ENCODE measurements at regions not wholly inside any gene's neighbourhood (a gene's known extent, or its start where the extent isn't known, plus 50 kb on each side); places are given as distances from the start of the nearest gene placed in this dataset.
A peak's percentile ranks its signal among the peaks of the same experiment; 100 is the strongest.

DNA sequence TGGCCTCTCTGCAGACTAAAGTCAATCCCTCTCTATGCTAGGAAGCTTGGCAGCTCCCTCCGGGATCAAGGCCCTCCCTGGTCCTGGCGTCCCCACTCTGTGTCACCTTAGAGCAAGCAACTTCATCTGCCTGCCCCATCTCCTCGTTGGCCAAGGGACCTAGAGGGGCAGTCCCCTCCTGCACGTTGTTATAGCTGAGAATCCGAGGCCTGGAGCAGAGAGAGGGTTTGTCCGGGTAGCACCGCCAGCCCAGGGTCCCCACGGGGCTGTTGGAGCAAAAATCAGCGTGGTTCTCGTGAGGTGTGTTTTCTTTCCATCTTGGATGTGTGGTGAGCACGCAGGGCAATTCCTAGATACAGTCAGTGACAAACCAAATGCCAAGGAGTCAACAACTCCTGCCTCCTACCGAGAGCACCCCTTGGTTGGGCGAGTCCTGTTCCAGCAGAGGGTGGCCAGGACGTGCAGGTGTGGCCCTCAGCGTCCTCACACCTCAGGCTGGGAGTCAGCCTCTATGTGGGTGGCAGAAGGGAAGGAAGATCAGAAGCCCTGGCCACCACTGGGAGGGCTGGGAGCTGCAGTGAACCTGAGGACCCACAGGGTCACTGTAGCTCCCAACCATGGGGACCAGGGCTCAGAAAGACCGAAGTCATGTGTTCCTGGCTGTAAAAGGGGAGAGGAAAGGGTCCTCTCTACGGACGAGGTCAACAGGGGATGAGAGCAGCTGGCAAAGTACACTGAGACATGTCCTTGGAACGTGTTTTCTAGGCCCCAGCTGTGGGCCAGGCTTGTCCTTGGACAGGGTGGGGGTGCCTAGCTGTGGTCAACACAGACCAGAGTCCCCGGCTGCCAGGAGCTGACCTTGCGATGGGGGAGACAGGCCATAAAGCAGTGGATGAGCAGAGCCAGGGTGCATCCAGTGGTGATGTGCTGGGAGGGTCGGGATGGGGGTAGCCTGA is 85.6 kb upstream of the CIBAR2 start (continued):
- TF ChIP-seq KLF6 (CRISPR knock-in tag; IDR thresholded peaks at IDR 0.05) (peak; percentile 62; the same call in 1 of the 2 replicates), SKI (IDR thresholded peaks at IDR 0.05; ENCODE audit: partially characterized antibody) (peak; percentile 82), ZNF569 (CRISPR knock-in tag; IDR thresholded peaks at IDR 0.05; ENCODE audit: borderline replicate concordance) (no peak), IRX3 (CRISPR knock-in tag; IDR thresholded peaks at IDR 0.05; ENCODE audit: borderline replicate concordance, low read depth) (0 out of 2 replicates have a peak, but pooled peaks have one; percentile 34), KAT8 (CRISPR knock-in tag; IDR thresholded peaks at IDR 0.05) (peak; percentile 86), ZNF331 (CRISPR knock-in tag; IDR thresholded peaks at IDR 0.05) (peak; percentile 95), MED1 (CRISPR knock-in tag; IDR thresholded peaks at IDR 0.05) (peak; percentile 98), ZNF616 (CRISPR knock-in tag; IDR thresholded peaks at IDR 0.05; ENCODE audit: low read depth) (0 out of 2 replicates have a peak, but pooled peaks have one; percentile 63), ZMAT3 (CRISPR knock-in tag; conservative IDR thresholded peaks at IDR 0.05) (peak; percentile 90; the same call in 1 of the 2 replicates), KLF9 (CRISPR knock-in tag; IDR thresholded peaks at IDR 0.05; ENCODE audit: low read depth) (no peak), ETS1 (CRISPR knock-in tag; IDR thresholded peaks at IDR 0.05) (0 out of 2 replicates have a peak, but pooled peaks have one; percentile 68), ZNF230 (CRISPR knock-in tag; IDR thresholded peaks at IDR 0.05) (peak; percentile 95; the same call in 1 of the 2 replicates), TBP (CRISPR knock-in tag; IDR thresholded peaks at IDR 0.05) (no peak), ZNF138 (CRISPR knock-in tag; IDR thresholded peaks at IDR 0.05; ENCODE audit: low read depth) (peak; percentile 62; the same call in 1 of the 2 replicates), ZNF44 (CRISPR knock-in tag; IDR thresholded peaks at IDR 0.05) (peak; percentile 41; the same call in 1 of the 2 replicates), ZNF567 (CRISPR knock-in tag; IDR thresholded peaks at IDR 0.05; ENCODE audit: borderline replicate concordance) (peak; percentile 78), REPIN1 (CRISPR knock-in tag; IDR thresholded peaks at IDR 0.05; ENCODE audit: borderline replicate concordance, low read depth) (peak; percentile 95), ZFP36L2 (CRISPR knock-in tag; IDR thresholded peaks at IDR 0.05) (no peak), ZNF562 (CRISPR knock-in tag; IDR thresholded peaks at IDR 0.05; ENCODE audit: borderline replicate concordance) (no peak), ZNF782 (CRISPR knock-in tag; IDR thresholded peaks at IDR 0.05; ENCODE audit: borderline replicate concordance) (peak; percentile 80; the same call in 1 of the 2 replicates), XBP1 (CRISPR knock-in tag; IDR thresholded peaks at IDR 0.05) (0 out of 2 replicates have a peak, but pooled peaks have one; percentile 25), ZNF615 (CRISPR knock-in tag; IDR thresholded peaks at IDR 0.05; ENCODE audit: borderline replicate concordance) (no peak), ZFP91 (CRISPR knock-in tag; IDR thresholded peaks at IDR 0.05; ENCODE audit: borderline replicate concordance) (peak; percentile 82), ZNF343 (CRISPR knock-in tag; IDR thresholded peaks at IDR 0.05) (peak; percentile 63; the same call in 1 of the 2 replicates), HOXA5 (CRISPR knock-in tag; IDR thresholded peaks at IDR 0.05) (peak; percentile 55; the same call in 1 of the 2 replicates), CBFB (CRISPR knock-in tag; IDR thresholded peaks at IDR 0.05) (peak; percentile 75; the same call in 1 of the 2 replicates)
- TF ChIP-seq, protein P1, sequence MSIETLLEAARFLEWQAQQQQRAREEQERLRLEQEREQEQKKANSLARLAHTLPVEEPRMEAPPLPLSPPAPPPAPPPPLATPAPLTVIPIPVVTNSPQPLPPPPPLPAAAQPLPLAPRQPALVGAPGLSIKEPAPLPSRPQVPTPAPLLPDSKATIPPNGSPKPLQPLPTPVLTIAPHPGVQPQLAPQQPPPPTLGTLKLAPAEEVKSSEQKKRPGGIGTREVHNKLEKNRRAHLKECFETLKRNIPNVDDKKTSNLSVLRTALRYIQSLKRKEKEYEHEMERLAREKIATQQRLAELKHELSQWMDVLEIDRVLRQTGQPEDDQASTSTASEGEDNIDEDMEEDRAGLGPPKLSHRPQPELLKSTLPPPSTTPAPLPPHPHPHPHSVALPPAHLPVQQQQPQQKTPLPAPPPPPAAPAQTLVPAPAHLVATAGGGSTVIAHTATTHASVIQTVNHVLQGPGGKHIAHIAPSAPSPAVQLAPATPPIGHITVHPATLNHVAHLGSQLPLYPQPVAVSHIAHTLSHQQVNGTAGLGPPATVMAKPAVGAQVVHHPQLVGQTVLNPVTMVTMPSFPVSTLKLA (IDR thresholded peaks at IDR 0.05), result peak; percentile 44; the same call in 1 of the 2 replicates
